HG02571 (cell line): ENCODE measurements at regions not wholly inside any gene's neighbourhood (a gene's known extent, or its start where the extent isn't known, plus 50 kb on each side); places are given as distances from the start of the nearest gene placed in this dataset.

Source experiments
- ATAC-seq: cut with Tn5 transposase; IDR thresholded peaks from one replicate; pipeline ENCODE4 v1.9.1; 2021; ENCODE audit warnings: mild to moderate bottlenecking, moderate library complexity; ENCODE audit not compliant: unreplicated experiment

DNA sequence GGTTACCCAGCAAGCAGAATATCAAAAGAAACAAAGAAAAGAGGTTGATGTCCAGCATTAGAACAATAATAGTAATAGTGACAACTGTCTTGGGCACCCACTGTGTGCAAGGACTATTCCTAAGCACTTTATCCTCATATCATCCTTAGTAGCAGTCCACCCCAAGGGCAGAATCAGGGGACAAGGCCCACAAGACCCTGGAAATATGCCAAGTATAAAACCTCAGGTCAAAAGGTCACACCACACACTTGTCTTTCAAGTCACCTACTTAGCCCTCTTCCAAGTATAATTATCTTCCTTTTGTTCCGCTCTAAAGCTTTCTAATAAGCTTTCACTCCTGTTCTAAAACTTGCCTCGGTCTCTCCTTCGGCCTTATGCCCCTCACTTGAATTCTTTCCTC, 124.0 kb upstream of the STT3B start:
- no peak for ATAC-seq

- no peak for ATAC-seq
Observed at GRCh38 chr3:31409389-31409788, 123.3 kb upstream of the STT3B start.

- ATAC-seq: no peak
Observed at GRCh38 chr3:31409866-31410265, 122.9 kb upstream of the STT3B start.

DNA sequence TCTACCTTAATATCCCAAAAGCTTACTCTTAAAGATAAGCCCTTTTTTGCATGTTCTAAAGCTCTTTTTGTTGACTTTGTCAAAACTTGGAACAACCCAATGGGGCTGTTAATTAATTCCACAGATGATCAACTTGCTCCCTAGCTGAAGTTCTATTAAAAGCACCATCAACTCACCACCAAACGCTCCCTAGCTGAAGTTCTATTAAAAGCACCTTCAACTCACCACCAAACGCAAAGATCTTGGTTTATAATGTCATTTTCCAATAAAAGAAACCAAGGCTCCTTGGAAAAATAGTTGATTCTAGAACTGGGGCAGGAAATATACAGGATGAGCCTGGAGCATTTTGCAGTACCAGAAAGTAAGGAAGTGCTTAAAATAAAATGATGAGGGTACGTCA, 122.3 kb upstream of the STT3B start:
- ATAC-seq: no peak

- no peak for ATAC-seq
Observed at GRCh38 chr3:31412832-31413231, 119.9 kb upstream of the STT3B start.

DNA sequence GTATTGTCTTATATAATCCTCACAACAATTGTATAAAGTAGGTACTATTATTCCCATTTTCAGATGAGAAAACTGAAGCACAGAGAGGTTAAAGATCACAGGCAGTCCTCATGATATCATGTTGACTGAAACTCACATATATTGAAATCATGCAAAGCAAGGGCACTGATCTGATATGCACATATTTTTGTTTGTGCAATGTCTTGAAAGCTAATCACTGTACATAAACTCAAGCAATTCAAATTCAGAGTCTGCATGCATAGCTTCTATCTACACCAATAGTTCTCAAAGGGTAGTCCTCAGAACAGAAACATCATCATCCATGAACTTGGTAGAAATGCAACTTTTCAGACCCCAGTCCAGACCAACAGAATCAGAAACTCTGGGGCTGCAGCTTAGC, 119.2 kb upstream of the STT3B start:
- ATAC-seq: no peak

DNA sequence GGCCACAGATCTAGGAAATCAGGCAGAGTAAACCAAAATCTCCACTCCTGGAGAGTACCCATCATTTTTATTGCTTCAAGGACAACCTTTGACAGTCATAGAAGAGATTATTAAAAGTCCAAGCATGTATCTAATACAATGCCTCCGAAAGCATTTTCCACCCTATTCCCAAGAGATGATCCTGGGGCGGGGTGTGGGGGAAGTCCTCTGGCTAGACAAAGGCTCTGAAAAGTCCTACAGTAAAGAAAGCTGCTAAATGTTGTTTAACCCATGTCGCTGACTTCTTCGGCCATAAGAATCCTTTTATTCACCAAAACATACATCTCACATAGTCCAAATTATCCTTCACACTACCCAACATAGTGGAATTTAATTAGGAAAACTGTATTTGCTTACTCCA, 115.7 kb upstream of the STT3B start:
- ATAC-seq: no peak

- ATAC-seq: no peak
Observed at GRCh38 chr3:31417486-31417885, 115.2 kb upstream of the STT3B start.

DNA sequence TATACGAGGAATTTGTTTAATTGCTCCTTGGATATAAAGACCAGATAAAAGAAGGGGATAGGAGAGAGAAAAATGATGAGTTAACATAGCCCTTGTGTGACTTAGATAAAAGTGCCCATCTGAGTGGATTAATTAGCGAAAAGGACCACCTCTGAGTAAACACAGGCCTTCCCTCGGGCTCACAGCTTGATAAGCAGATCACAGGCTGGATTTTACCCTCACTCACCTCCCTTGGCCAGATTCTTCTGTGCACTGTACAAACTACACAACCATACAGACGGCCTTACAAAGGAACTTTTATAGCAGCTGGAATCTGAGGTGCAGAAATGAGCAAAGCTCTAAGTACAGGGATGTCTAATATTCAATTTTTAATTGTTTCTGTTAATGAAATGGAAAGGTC, 112.4 kb upstream of the STT3B start:
- ATAC-seq: no peak

- no peak for ATAC-seq
Observed at GRCh38 chr3:31421314-31422048, 111.2 kb upstream of the STT3B start.

DNA sequence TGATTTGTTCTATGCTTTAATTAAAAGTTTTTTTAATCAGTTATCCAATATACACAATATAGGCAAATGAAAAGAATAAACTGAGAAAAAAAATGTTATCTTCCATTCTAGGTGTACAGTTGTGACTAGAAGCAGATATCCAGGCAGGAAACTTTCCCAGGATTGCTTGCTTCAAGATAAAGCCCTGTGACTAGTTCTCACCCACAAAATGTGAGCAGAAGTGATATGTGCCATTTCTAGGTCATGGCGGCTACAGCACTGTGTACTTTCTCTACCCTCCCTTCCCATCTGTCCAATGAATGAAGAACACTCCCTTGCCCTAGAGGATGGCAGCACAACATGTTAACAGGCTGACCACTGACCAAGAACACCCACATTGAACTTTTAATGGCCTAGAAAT, 110.5 kb upstream of the STT3B start:
- no peak for ATAC-seq

DNA sequence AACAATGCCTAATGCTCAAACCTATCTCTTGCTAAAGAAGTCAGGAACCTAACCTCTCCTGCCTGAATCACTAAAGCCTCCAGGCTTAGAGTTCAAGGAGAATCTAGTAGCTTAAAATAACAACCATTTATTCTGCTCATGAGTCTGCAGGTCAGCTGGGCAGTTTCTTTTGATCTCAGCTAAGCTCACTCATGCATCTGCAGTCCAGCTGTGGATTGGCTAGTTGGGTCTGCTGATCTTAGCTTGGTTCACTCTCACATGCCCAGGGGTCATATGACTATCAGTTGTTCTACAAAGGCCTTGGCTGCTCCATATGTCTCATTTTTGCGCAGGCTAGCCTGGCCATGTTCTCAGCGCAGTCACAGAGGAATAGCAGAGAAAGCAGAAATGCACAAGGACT, 109.2 kb upstream of the STT3B start:
- no peak for ATAC-seq

- ATAC-seq: no peak
Observed at GRCh38 chr3:31425401-31425800, 107.3 kb upstream of the STT3B start.

GRCh38 chr3:31427623-31428022, 105.1 kb upstream of the STT3B start:
- ATAC-seq: no peak

DNA sequence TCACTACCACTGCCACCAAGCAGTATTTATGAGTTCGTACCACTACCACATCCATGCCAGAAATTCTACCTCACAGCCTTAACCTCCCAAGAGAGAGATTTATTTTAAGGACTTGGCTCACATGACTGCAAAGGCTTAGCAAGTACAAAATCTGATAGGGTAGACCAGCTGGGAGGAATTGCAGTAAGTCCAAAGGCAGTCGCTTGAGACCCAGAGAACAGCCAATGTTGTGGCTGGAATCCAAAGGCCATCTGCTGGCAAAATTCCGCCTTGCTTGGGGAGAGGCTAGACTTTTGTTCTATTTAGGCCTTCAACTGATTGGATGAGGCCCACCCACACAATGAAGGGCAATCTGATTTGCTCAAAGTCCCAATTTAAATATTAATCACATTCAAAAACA, 101.4 kb upstream of the STT3B start:
- no peak for ATAC-seq

DNA sequence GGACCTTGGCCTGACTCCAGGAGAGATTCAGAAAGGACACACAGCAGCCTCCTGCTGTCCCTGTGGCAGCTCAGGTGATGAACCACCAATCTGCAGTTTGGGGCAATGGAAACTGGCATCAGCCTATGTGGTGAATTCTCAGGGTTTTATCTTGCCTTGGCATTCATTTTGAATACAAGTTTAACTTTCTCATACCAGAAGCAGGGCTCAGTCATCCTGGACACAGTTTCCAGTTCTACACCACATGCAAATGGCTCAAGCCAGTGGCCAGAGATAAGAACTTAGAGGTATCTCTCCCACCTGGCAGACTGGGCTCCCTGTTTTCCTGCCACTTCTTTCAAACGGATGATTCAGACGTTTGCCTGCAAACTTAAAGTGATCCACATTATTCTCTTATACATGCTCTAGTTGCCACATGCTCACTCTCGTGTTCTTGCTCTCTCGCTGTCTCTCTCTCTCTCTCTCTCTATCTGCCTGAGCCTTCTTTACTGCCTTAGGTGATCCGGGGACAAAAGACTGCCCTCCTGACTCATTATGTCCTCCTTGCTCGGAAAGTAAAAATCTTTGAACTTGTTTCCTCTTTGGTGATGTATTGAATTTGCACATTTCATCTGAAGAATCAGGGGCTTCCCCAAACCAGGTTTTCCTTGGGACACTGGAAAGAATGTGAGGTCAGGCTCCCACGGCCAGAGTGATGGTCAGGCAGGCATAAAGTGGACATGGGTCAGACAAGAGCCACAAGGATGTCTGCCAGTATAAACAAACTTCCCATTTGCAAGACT, 99.6 kb upstream of the STT3B start:
- no peak for ATAC-seq

DNA sequence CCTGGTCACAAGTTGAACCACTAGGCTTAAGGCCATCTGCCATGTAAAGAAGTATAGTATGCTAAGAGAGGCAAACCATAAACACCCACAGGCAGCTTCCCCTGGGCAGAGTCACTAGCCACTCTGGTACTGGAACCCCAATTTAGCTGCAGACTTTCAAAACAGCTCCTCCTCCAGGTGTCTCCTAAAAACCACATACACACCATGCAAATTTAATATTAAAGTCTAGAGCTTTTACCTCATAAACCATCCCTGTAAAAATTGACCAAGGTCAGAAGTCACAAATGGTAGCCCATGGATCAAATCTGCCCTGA, 99.1 kb upstream of the STT3B start:
- no peak for ATAC-seq

- no peak for ATAC-seq
Observed at GRCh38 chr3:31434819-31435218, 97.9 kb upstream of the STT3B start.

DNA sequence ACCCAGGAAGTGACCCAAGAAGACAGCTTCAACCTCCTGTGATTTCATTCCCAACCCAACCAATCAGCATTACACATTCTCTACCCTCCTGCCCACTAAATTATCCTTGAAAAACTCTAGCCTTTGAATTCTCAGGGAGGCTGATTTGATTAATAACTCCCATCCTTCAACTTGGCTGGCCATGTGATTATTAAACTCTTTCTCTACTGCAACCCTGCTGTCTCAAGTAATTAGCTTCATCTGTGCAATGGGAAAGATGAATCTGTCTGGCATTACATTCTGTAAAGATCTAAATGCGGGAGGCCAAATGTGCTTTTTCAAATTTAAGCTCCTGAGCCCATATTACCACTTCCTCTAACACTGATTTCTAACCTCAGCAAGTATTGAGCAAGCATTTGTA, 95.9 kb upstream of the STT3B start:
- no peak for ATAC-seq

DNA sequence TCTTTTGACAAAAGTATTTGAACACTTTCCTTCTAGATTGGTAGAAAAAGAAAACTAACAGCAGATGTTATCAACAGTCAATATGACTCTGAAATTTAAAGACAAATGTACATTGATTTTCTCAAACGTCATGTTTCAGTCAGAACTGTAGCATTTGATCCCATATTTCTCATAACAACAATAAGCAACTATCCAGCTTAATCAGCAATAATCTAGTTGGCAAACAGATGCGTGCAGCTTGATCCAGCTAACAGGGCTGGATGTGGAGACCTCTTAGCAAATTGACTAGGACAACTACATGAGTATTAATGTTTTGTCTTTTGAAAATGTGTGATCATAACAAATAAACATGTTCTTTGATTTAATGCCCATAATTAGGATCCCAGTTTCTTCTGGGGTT, 94.0 kb upstream of the STT3B start:
- no peak for ATAC-seq

- ATAC-seq: no peak
Observed at GRCh38 chr3:31439890-31440750, 92.6 kb upstream of the STT3B start.

DNA sequence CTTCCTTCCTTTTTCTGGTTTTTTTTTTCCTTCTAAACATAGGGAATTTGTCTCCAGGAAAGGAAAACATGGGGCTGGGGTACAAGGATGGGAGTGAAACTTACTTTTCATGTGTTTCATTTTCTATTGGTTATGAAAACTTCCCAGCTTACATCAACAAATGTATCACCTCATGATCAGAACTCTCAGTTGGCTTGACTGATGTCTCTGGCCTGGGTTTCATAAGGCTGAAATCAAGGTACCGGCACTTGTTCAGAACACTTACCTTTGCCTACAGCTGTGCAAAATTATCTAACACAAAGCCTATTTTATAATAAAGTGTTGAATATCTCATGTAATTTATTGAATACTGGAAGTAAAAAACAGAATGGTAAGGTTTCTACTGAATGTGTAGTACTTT, 91.8 kb upstream of the STT3B start:
- ATAC-seq: no peak
